A549 (cell line): ENCODE measurements at regions not wholly inside any gene's neighbourhood (a gene's known extent, or its start where the extent isn't known, plus 50 kb on each side); places are given as distances from the start of the nearest gene placed in this dataset.

ENCODE experiments used
- BHLHE40 ChIP-seq: IDR thresholded peaks from 2 replicates; pipeline ENCODE4 v1.6.1; 2012; ENCODE audit warnings: low read depth, low read length, inconsistent platforms
- CEBPB ChIP-seq, 2 experiments: fragments of >200 bp in 1 of 2; sonication (Bioruptor Twin) in 1 of 2; formaldehyde crosslinking in 1 of 2; IDR thresholded peaks; 2 replicates each; pipeline ENCODE4 v1.6.1; 2012 to 2016
- EP300 ChIP-seq, 2 experiments: fragments of >200 bp; sonication (Bioruptor Twin); formaldehyde crosslinking; IDR thresholded peaks; 2 replicates in 1 of 2; 3 replicates in 1 of 2; pipeline ENCODE4 v1.6.1; 2016 to 2017
- JUN ChIP-seq, 2 experiments: fragments of >200 bp; sonication (Bioruptor Twin); formaldehyde crosslinking; IDR thresholded peaks; 2 replicates in 1 of 2; 3 replicates in 1 of 2; pipeline ENCODE4 v1.6.1; 2016 to 2017
- POLR2A ChIP-seq: IDR thresholded peaks from 2 replicates; pipeline ENCODE4 v1.6.1; 2012; ENCODE audit warnings: mild to moderate bottlenecking, low read length
- RAD21 ChIP-seq, 2 experiments: fragments of >200 bp in 1 of 2; sonication (Bioruptor Twin) in 1 of 2; formaldehyde crosslinking in 1 of 2; IDR thresholded peaks in 1 of 2; conservative IDR thresholded peaks in 1 of 2; 2 replicates in 1 of 2; 3 replicates in 1 of 2; pipeline ENCODE4 v1.6.1; 2012 to 2018; ENCODE audit warnings: inconsistent platforms in 1 of 2
- RCOR1 ChIP-seq: fragments of 150-350 bp; IDR thresholded peaks from 2 replicates; pipeline ENCODE4 v1.6.1; 2014; ENCODE audit warnings: antibody characterized with exemption, low read length, low read depth
- RFX5 ChIP-seq: fragments of 450-650 bp; IDR thresholded peaks from 2 replicates; pipeline ENCODE4 v1.7.1; 2014; ENCODE audit warnings: antibody characterized with exemption, mild to moderate bottlenecking, moderate library complexity
- SREBF2 ChIP-seq: fragments of 450-650 bp; IDR thresholded peaks from 2 replicates; pipeline ENCODE4 v1.6.1; 2014; ENCODE audit warnings: mild to moderate bottlenecking, moderate library complexity
- ZFP36 ChIP-seq: fragments of 450-650 bp; IDR thresholded peaks from 2 replicates; pipeline ENCODE4 v1.6.1; 2014; ENCODE audit warnings: borderline replicate concordance; ENCODE audit not compliant: partially characterized antibody
- TF ChIP-seq, protein P1 (sequence below): fragments of >200 bp; sonication (Bioruptor Twin); formaldehyde crosslinking; IDR thresholded peaks from 3 replicates; pipeline ENCODE4 v1.5.1; 2016
- TF ChIP-seq, protein P2 (sequence below): IDR thresholded peaks from 2 replicates; pipeline ENCODE4 v1.6.1; 2012
- TF ChIP-seq, protein P3 (sequence below): fragments of 450-650 bp; IDR thresholded peaks from 2 replicates; pipeline ENCODE4 v1.6.1; 2014; ENCODE audit warnings: antibody characterized with exemption
- TF ChIP-seq, protein P4 (sequence below): fragments of 200-600 bp; sonication (generic); IDR thresholded peaks from 2 replicates; pipeline ENCODE4 v1.6.1; 2016; ENCODE audit warnings: antibody characterized with exemption, mild to moderate bottlenecking, moderate library complexity

DNA sequence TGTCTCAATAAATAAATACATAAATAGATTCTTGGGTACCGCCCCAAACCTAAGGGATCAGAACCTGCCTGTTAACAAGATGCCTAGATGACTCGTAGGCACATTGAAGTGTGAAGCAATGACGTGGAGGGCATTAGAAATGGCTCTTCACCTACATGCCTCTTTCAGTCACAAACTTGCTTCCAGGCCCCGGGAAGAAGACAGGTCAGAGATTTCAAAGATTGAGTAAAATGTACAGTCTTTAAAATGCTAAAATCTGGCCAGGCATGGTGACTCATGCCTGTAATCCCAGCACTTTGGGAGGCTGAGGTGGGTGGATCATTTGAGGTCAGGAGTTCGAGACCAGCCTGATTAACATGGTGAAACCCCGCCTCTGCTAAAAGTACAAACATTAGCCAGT is 480.8 kb upstream of the JARID2 start:
- TF ChIP-seq, protein P1, sequence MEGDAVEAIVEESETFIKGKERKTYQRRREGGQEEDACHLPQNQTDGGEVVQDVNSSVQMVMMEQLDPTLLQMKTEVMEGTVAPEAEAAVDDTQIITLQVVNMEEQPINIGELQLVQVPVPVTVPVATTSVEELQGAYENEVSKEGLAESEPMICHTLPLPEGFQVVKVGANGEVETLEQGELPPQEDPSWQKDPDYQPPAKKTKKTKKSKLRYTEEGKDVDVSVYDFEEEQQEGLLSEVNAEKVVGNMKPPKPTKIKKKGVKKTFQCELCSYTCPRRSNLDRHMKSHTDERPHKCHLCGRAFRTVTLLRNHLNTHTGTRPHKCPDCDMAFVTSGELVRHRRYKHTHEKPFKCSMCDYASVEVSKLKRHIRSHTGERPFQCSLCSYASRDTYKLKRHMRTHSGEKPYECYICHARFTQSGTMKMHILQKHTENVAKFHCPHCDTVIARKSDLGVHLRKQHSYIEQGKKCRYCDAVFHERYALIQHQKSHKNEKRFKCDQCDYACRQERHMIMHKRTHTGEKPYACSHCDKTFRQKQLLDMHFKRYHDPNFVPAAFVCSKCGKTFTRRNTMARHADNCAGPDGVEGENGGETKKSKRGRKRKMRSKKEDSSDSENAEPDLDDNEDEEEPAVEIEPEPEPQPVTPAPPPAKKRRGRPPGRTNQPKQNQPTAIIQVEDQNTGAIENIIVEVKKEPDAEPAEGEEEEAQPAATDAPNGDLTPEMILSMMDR, result no peak
- TF ChIP-seq ZFP36, result no peak
- TF ChIP-seq, protein P2, sequence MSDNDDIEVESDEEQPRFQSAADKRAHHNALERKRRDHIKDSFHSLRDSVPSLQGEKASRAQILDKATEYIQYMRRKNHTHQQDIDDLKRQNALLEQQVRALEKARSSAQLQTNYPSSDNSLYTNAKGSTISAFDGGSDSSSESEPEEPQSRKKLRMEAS, result no peak
- TF ChIP-seq EP300 (IDR thresholded peaks at IDR 0.05), result no peak
- no peak for TF ChIP-seq POLR2A
- no peak for TF ChIP-seq SREBF2
- TF ChIP-seq JUN (IDR thresholded peaks at IDR 0.05), result no peak
- no peak for TF ChIP-seq RAD21 (conservative IDR thresholded peaks at IDR 0.05 in 1 of 2, IDR thresholded peaks at IDR 0.05 in 1 of 2)
- no peak for TF ChIP-seq RFX5
- TF ChIP-seq, protein P3, sequence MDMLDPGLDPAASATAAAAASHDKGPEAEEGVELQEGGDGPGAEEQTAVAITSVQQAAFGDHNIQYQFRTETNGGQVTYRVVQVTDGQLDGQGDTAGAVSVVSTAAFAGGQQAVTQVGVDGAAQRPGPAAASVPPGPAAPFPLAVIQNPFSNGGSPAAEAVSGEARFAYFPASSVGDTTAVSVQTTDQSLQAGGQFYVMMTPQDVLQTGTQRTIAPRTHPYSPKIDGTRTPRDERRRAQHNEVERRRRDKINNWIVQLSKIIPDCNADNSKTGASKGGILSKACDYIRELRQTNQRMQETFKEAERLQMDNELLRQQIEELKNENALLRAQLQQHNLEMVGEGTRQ, result no peak
- no peak for TF ChIP-seq RCOR1
- TF ChIP-seq CEBPB (IDR thresholded peaks at IDR 0.05), result no peak
- TF ChIP-seq BHLHE40, result no peak
- TF ChIP-seq, protein P4, sequence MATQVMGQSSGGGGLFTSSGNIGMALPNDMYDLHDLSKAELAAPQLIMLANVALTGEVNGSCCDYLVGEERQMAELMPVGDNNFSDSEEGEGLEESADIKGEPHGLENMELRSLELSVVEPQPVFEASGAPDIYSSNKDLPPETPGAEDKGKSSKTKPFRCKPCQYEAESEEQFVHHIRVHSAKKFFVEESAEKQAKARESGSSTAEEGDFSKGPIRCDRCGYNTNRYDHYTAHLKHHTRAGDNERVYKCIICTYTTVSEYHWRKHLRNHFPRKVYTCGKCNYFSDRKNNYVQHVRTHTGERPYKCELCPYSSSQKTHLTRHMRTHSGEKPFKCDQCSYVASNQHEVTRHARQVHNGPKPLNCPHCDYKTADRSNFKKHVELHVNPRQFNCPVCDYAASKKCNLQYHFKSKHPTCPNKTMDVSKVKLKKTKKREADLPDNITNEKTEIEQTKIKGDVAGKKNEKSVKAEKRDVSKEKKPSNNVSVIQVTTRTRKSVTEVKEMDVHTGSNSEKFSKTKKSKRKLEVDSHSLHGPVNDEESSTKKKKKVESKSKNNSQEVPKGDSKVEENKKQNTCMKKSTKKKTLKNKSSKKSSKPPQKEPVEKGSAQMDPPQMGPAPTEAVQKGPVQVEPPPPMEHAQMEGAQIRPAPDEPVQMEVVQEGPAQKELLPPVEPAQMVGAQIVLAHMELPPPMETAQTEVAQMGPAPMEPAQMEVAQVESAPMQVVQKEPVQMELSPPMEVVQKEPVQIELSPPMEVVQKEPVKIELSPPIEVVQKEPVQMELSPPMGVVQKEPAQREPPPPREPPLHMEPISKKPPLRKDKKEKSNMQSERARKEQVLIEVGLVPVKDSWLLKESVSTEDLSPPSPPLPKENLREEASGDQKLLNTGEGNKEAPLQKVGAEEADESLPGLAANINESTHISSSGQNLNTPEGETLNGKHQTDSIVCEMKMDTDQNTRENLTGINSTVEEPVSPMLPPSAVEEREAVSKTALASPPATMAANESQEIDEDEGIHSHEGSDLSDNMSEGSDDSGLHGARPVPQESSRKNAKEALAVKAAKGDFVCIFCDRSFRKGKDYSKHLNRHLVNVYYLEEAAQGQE, result no peak
